ENCODE measurements at regions not wholly inside any gene's neighbourhood (a gene's known extent, or its start where the extent isn't known, plus 50 kb on each side); places are given as distances from the start of the nearest gene placed in this dataset.

DNA sequence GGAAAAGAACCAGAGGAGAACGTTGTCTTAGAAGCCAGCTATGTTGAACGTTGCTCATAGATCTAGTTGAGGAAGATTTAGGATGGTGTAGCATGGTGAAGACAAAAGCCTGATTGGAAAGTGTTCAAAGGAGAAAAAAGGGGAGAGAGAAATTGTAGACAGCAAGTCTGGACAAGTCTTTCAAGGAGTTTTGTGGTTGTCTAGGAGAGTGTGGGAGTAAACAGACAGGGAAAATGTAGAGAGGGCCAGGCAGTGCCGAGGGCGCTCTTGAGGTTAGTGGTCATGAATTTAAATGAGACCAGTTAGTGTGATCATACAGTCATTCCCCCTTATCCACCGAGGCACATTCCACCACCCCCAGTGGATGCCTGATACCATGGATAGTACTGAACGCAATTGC lies 167.5 kb upstream of the IL12A start:
- Histone ChIP-seq H3K79me2 (ENCODE audit: insufficient read depth, low read depth, low read length) (no peaks in the 10 kb centered on the region), H3K9me3 (ENCODE audit: low read length) (no peaks in the 10 kb centered on the region), H2AFZ (ENCODE audit: low read length) (no peak overlapping the region), H3K4me3 (ENCODE audit: low read depth, low read length, poor library complexity, severe bottlenecking) (no peak overlapping the region), H4K20me1 (ENCODE audit: insufficient read depth, low read length) (no peaks in the 10 kb centered on the region), H3K27ac (ENCODE audit: low read depth, low read length, poor library complexity, severe bottlenecking) (no peak overlapping the region), H3K36me3 (ENCODE audit: insufficient read depth, low read length) (no peaks in the 10 kb centered on the region), H3K9me2 (ENCODE audit: insufficient read depth, low read length) (no peaks in the 10 kb centered on the region), H3K4me1 (ENCODE audit: insufficient read depth, low read length, poor library complexity, severe bottlenecking) (no peaks in the 10 kb centered on the region), H3K4me2 (ENCODE audit: low read length) (no peak overlapping the region)
- DNase-seq (ENCODE audit: low spot score): no peak
- TF ChIP-seq EZH2phosphoT487 (IDR thresholded peaks at IDR 0.05; ENCODE audit: borderline replicate concordance, low read depth, low read length) (no peak), CTCF (conservative IDR thresholded peaks at IDR 0.05; ENCODE audit: low read length) (no peak)
- intact Hi-C loops (cut with micrococcal nuclease; ENCODE audit: unreplicated experiment): no loop called here
- ChIA-PET POLR2A (no interaction called here), CTCF (ENCODE audit: unreplicated experiment) (no interaction called here)
- no TSS peak for BruUV-seq (replicated peaks)

GRCh38 chr3:159821736-159822135 lies 166.9 kb upstream of the IL12A start:
- no peaks in the 10 kb centered on the region for H3K79me2 ChIP-seq (ENCODE audit: insufficient read depth, low read depth, low read length)
- H3K9me2 ChIP-seq (ENCODE audit: insufficient read depth, low read length): no peaks in the 10 kb centered on the region
- H3K27ac ChIP-seq (ENCODE audit: low read depth, low read length, poor library complexity, severe bottlenecking): no peak overlapping the region
- no peak overlapping the region for H3K4me3 ChIP-seq (ENCODE audit: low read depth, low read length, poor library complexity, severe bottlenecking)
- H4K20me1 ChIP-seq (ENCODE audit: insufficient read depth, low read length): no peaks in the 10 kb centered on the region
- no TSS peak for BruUV-seq (replicated peaks)
- ChIA-PET CTCF (ENCODE audit: unreplicated experiment) (no interaction called here), POLR2A (interaction anchor here (0.5 kb wide), 1 partner anchor 97 kb away, joined by 3 read pairs; no protein-coding TSS in a partner anchor)
- no peaks in the 10 kb centered on the region for H3K9me3 ChIP-seq (ENCODE audit: low read length)
- no peaks in the 10 kb centered on the region for H3K4me1 ChIP-seq (ENCODE audit: insufficient read depth, low read length, poor library complexity, severe bottlenecking)
- TF ChIP-seq EZH2phosphoT487 (IDR thresholded peaks at IDR 0.05; ENCODE audit: borderline replicate concordance, low read depth, low read length) (no peak), CTCF (conservative IDR thresholded peaks at IDR 0.05; ENCODE audit: low read length) (no peak)
- H2AFZ ChIP-seq (ENCODE audit: low read length): no peak overlapping the region
- no peak for DNase-seq (ENCODE audit: low spot score)
- no peaks in the 10 kb centered on the region for H3K36me3 ChIP-seq (ENCODE audit: insufficient read depth, low read length)
- intact Hi-C loops (cut with micrococcal nuclease; ENCODE audit: unreplicated experiment): no loop called here
- no peak overlapping the region for H3K4me2 ChIP-seq (ENCODE audit: low read length)

- H3K79me2 ChIP-seq (ENCODE audit: insufficient read depth, low read depth, low read length): no peaks in the 10 kb centered on the region
- H3K4me3 ChIP-seq (ENCODE audit: low read depth, low read length, poor library complexity, severe bottlenecking): no peak overlapping the region
- no peak overlapping the region for H3K4me2 ChIP-seq (ENCODE audit: low read length)
- no peaks in the 10 kb centered on the region for H3K4me1 ChIP-seq (ENCODE audit: insufficient read depth, low read length, poor library complexity, severe bottlenecking)
- BruUV-seq (replicated peaks): no TSS peak
- H4K20me1 ChIP-seq (ENCODE audit: insufficient read depth, low read length): no peaks in the 10 kb centered on the region
- H3K9me3 ChIP-seq (ENCODE audit: low read length): no peaks in the 10 kb centered on the region
- no peak for DNase-seq (ENCODE audit: low spot score)
- ChIA-PET CTCF (ENCODE audit: unreplicated experiment) (no interaction called here), POLR2A (no interaction called here)
- no peak overlapping the region for H2AFZ ChIP-seq (ENCODE audit: low read length)
- intact Hi-C loops (cut with micrococcal nuclease; ENCODE audit: unreplicated experiment): no loop called here
- H3K36me3 ChIP-seq (ENCODE audit: insufficient read depth, low read length): no peaks in the 10 kb centered on the region
- no peak overlapping the region for H3K27ac ChIP-seq (ENCODE audit: low read depth, low read length, poor library complexity, severe bottlenecking)
- TF ChIP-seq CTCF (conservative IDR thresholded peaks at IDR 0.05; ENCODE audit: low read length): no peak
- H3K9me2 ChIP-seq (ENCODE audit: insufficient read depth, low read length): no peaks in the 10 kb centered on the region
These were observed 164.9 kb upstream of the IL12A start for GRCh38 chr3:159823780-159824179.

All from OCI-LY7 (cell line).